ENCODE measurements at regions not wholly inside any gene's neighbourhood (a gene's known extent, or its start where the extent isn't known, plus 50 kb on each side); places are given as distances from the start of the nearest gene placed in this dataset.
"Not testable (repeated sequence)": the region's sequence is repeated elsewhere in the genome, so short reads cannot be mapped to it uniquely, and the experiment has no call there.

DNA sequence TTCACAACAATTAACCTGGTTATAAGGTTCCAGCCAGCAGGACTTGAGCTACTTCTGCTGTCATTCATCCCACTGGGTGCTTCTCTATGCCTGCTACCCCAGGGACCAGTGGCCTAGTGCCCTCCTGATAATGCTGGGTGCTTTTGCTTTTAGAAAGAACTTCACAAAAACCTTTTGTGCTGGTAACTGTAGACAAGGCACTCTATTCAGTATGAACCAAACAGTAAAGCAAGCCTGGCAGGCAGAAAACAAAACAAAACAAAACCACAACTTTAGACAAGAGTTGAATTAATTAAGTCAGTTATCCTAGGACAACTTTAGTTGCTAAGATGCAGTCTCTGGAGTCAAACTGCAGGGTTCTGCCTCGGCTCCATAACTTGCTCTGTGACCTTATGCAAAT lies 61.9 kb upstream of the ADGRL2 start:
- DNase-seq = no peak
- Mint-ChIP-seq H3K27me3 (ENCODE audit: low read depth) (no peaks in the 10 kb centered on the region), H3K9me3 (peaks cover 3% of the 10 kb centered on the region), H3K27ac (no peak overlapping the region), H3K4me1 (ENCODE audit: low read depth) (no peaks in the 10 kb centered on the region), H3K36me3 (ENCODE audit: low read depth) (no peaks in the 10 kb centered on the region), H3K4me3 (no peak overlapping the region)
- intact Hi-C loops (cut with micrococcal nuclease) = no loop called here
- CTCF ChIA-PET = no interaction called here

DNA sequence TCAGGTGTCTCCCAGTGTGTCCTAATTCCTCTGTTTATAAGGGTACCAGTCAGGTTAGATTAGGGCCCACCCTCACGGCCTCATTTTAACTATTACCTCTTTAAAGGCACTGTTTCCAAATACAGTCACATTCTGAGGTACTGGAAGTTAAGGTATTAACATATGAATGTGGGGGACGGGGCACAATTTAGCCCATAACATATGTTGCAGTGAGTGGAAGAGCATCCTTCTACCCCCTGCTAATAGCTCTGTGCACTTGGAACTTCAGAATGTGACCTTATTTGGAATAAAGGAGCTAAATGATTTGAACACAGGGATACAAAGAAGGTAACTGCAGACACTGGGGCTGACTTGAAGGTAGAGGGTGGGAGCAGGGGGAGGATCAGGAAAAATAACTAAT lies 67.3 kb upstream of the ADGRL2 start:
- no peak for DNase-seq
- CTCF ChIA-PET = interaction anchor here (0.7 kb wide), 1 partner anchor 800 kb away, joined by 3 read pairs; no protein-coding TSS in a partner anchor
- no peak overlapping the region for H3K27ac Mint-ChIP-seq
- H3K4me3 Mint-ChIP-seq = no peak overlapping the region
- no peaks in the 10 kb centered on the region for H3K4me1 Mint-ChIP-seq (ENCODE audit: low read depth)
- H3K27me3 Mint-ChIP-seq (ENCODE audit: low read depth) = no peaks in the 10 kb centered on the region
- peaks cover 3% of the 10 kb centered on the region for H3K9me3 Mint-ChIP-seq
- intact Hi-C loops (cut with micrococcal nuclease) = no loop called here
- H3K36me3 Mint-ChIP-seq (ENCODE audit: low read depth) = no peaks in the 10 kb centered on the region

DNA sequence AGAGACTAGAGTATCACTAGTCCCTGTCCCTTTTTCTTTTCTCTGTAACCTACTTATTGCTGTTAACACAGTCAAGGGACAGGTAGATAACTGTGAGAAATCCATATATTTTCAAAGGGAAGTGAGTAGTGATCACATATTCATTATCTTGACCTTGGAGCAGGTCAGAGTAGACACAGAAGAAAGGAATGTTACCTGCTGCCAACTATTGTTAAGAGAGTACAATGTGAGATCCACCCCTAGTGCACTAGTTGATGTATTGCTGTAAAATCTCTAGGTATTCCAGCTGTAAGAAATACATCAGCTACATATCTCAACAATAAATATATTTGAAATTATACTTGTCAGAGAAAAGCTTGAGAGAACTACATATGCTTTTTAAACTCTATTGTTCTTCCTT lies 68.7 kb upstream of the ADGRL2 start:
- intact Hi-C loops (cut with micrococcal nuclease) = no loop called here
- H3K9me3 Mint-ChIP-seq = no peaks in the 10 kb centered on the region
- H3K27me3 Mint-ChIP-seq (ENCODE audit: low read depth) = no peaks in the 10 kb centered on the region
- H3K4me1 Mint-ChIP-seq (ENCODE audit: low read depth) = no peaks in the 10 kb centered on the region
- H3K4me3 Mint-ChIP-seq = no peak overlapping the region
- no peaks in the 10 kb centered on the region for H3K36me3 Mint-ChIP-seq (ENCODE audit: low read depth)
- H3K27ac Mint-ChIP-seq = no peak overlapping the region
- no peak for DNase-seq
- CTCF ChIA-PET = interaction anchor here (1.0 kb wide), 1 partner anchor 835 kb away, joined by 3 read pairs; no protein-coding TSS in a partner anchor

DNA sequence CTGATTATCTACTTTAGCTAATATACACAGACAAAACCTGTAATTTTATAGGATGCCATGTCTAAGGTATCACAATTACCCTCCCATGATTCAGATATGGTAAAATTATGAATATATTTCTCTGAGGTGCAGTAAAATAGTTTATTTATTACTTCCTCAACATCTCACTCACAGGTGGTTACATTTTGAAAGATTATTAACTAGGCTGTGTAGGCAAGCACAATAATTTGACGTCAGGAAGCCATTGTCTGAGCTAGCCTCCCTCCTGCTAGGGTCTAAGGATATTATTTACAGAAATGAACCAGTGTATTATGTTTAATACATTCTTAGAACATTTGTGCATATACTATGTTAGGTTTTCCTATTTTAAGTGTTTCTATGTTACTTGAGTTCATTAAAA lies 69.9 kb upstream of the ADGRL2 start:
- Mint-ChIP-seq H3K36me3 (ENCODE audit: low read depth) (no peaks in the 10 kb centered on the region), H3K4me3 (no peak overlapping the region), H3K9me3 (no peaks in the 10 kb centered on the region), H3K27ac (no peak overlapping the region), H3K4me1 (ENCODE audit: low read depth) (no peaks in the 10 kb centered on the region), H3K27me3 (ENCODE audit: low read depth) (no peaks in the 10 kb centered on the region)
- DNase-seq = no peak
- intact Hi-C loops (cut with micrococcal nuclease) = no loop called here
- CTCF ChIA-PET = no interaction called here

DNA sequence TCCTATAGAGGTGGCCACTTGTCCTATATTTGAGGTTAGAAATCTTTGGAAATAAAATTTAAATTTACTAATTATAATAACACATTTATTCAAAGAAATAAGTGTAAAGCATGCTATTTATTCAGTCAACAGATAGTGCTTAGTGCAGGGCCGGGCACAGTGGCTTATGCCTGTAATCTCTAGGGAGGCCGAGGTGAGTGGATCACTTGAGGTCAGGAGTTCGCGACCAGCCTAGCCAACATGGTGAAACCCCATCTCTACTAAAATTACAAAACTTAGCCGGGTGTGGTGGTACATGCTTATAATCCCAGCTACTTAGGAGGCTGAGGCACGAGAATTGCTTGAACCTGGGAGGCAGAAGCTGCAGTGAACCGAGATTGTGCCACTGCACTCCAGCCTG lies 70.4 kb upstream of the ADGRL2 start:
- intact Hi-C loops (cut with micrococcal nuclease); H3K27me3 Mint-ChIP-seq (ENCODE audit: low read depth); H3K27ac Mint-ChIP-seq; CTCF ChIA-PET; H3K4me3 Mint-ChIP-seq; DNase-seq; H3K4me1 Mint-ChIP-seq (ENCODE audit: low read depth); H3K36me3 Mint-ChIP-seq (ENCODE audit: low read depth); H3K9me3 Mint-ChIP-seq: not testable (repeated sequence)

DNA sequence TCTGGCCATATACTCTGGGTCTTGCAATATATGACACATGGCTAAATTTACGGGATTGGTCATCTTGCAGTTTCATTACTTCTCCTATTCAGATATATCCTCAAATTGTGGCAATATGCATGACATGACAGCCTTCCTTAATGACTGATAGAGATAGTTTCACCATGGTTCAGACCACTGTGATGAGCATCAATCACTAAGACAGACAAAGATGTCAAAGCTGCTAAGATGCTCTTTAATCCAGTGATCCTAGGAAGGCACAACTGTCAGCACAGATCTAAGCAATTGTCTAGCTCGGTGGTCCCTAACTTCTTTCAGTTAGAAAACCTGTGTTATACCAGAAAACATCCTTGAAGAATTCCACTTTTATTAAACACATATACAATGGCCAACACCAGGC lies 70.9 kb upstream of the ADGRL2 start:
- H3K27ac Mint-ChIP-seq = no peak overlapping the region
- no peaks in the 10 kb centered on the region for H3K4me1 Mint-ChIP-seq (ENCODE audit: low read depth)
- intact Hi-C loops (cut with micrococcal nuclease) = no loop called here
- H3K4me3 Mint-ChIP-seq = no peak overlapping the region
- no peaks in the 10 kb centered on the region for H3K9me3 Mint-ChIP-seq
- CTCF ChIA-PET = no interaction called here
- H3K36me3 Mint-ChIP-seq (ENCODE audit: low read depth) = no peaks in the 10 kb centered on the region
- H3K27me3 Mint-ChIP-seq (ENCODE audit: low read depth) = no peaks in the 10 kb centered on the region
- no peak for DNase-seq

DNA sequence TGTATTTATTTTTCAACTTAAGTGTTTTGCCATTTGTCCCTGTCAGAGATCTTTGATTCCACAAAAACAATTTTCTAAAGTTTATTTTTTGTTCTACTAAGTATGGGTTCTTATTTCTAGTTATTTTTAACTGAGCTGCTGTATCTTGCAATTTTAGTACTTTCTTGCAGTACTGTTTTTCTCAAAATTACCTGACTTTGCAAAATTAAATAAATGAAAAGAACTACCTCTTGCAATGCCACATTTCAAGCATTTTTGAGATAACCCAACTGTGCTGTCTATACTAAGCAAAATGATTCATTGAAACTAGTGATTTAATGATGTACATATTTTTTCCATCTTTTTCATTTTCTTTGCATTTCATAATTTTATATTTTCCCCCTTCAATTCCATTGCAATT lies 71.5 kb upstream of the ADGRL2 start:
- H3K4me1 Mint-ChIP-seq (ENCODE audit: low read depth) = no peaks in the 10 kb centered on the region
- no peaks in the 10 kb centered on the region for H3K36me3 Mint-ChIP-seq (ENCODE audit: low read depth)
- no peak for DNase-seq
- no peak overlapping the region for H3K27ac Mint-ChIP-seq
- H3K9me3 Mint-ChIP-seq = no peaks in the 10 kb centered on the region
- intact Hi-C loops (cut with micrococcal nuclease) = no loop called here
- H3K4me3 Mint-ChIP-seq = no peak overlapping the region
- CTCF ChIA-PET = no interaction called here
- H3K27me3 Mint-ChIP-seq (ENCODE audit: low read depth) = no peaks in the 10 kb centered on the region

DNA sequence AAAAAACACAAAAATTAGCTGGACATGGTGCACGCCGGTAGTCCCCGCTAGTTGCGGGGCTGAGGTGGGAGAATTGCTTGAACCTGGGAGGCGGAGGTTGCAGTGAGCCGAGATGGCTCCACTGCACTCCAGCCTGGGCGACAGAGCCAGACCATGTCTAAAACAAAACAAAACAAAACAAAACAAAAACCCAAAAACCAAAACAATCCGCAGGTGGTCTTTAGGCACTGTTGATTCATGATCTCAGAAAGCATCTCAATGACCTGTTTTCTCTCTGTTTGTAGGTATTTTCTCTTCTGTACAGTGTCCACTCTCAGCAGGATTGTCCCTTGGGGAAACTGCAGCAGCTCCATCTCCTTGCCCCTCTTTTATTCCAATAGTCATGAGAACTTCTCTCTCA lies 74.9 kb upstream of the ADGRL2 start:
- CTCF ChIA-PET = no interaction called here
- no peak for DNase-seq
- no peaks in the 10 kb centered on the region for H3K36me3 Mint-ChIP-seq (ENCODE audit: low read depth)
- H3K27ac Mint-ChIP-seq = no peak overlapping the region
- no peak overlapping the region for H3K4me3 Mint-ChIP-seq
- no peaks in the 10 kb centered on the region for H3K4me1 Mint-ChIP-seq (ENCODE audit: low read depth)
- no peaks in the 10 kb centered on the region for H3K27me3 Mint-ChIP-seq (ENCODE audit: low read depth)
- intact Hi-C loops (cut with micrococcal nuclease) = no loop called here
- H3K9me3 Mint-ChIP-seq = no peaks in the 10 kb centered on the region

DNA sequence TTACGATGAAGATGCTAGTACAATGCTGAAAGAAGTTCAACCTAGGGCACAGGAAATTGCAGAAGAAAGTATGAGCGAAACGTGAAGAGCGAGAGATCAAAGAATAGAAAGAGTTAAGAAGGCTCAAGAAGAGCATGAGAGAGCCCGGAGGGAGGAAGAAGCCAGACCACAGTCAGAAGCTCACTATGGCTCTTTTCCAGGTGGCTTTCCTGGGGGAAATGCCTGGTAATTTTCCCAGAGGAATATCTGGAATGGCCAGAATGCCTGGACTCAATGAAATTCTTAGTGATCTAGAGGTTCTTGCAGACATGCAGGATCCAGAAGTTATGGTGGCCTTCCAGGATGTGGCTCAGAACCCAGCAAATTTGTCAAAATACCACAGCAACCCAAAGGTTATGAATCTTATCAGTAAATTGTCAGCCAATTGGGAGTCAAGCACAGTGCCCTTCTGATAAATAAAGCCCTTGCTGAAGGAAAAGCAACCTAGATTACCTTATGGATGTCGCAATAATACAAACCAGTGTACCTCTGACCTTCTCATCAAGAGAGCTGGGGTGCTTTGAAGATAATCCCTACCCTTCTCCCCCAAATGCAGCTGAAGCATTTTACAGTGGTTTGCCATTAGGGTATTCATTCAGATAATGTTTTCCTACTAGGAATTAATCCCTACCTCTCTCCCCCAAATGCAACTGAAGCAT lies 78.0 kb upstream of the ADGRL2 start:
- H3K4me3 Mint-ChIP-seq; H3K27ac Mint-ChIP-seq; intact Hi-C loops (cut with micrococcal nuclease); H3K4me1 Mint-ChIP-seq (ENCODE audit: low read depth); H3K36me3 Mint-ChIP-seq (ENCODE audit: low read depth); H3K27me3 Mint-ChIP-seq (ENCODE audit: low read depth); DNase-seq; H3K9me3 Mint-ChIP-seq; CTCF ChIA-PET: not testable (repeated sequence)

DNA sequence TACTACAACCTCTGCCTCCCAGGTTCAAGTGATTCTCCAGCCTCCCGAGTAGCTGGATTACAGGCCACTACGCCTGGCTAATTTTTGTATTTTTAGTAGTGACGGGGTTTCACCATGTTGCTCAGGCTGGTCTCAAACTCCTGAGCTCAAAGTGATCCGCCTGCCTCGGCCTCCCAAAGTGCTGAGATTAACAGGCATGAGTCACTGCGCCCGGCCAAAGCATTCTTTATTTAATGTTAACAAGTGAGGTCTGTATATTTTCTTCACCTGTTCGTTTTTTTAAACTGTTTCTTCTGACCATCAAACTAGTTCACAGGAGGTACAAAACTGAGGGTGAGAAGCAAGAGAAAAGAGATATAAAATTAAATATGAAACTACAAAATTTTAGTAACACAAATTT lies 80.5 kb upstream of the ADGRL2 start:
- H3K9me3 Mint-ChIP-seq; H3K27me3 Mint-ChIP-seq (ENCODE audit: low read depth); intact Hi-C loops (cut with micrococcal nuclease); DNase-seq; H3K4me1 Mint-ChIP-seq (ENCODE audit: low read depth); CTCF ChIA-PET; H3K36me3 Mint-ChIP-seq (ENCODE audit: low read depth); H3K4me3 Mint-ChIP-seq; H3K27ac Mint-ChIP-seq: not testable (repeated sequence)

DNA sequence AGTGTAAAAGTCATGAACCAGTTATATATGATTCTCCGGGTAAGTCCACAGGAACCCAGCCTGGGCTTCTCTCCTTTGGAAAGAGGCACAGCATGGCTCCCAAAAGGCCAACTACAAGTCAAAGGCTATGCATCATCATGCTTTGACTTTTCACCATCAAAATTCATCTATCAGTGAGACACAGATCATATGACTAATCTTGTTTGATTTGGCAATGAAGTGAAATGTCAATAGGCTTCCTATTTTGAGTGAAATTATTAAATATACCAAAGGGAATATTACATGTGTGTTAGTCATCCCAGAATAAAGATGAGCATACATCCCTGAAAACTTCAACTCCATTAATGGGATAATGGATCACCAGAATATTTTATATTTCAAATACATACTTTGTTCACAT lies 83.5 kb upstream of the ADGRL2 start:
- CTCF ChIA-PET = no interaction called here
- H3K4me3 Mint-ChIP-seq = no peak overlapping the region
- H3K4me1 Mint-ChIP-seq (ENCODE audit: low read depth) = no peaks in the 10 kb centered on the region
- H3K27me3 Mint-ChIP-seq (ENCODE audit: low read depth) = no peaks in the 10 kb centered on the region
- H3K9me3 Mint-ChIP-seq = no peaks in the 10 kb centered on the region
- no peaks in the 10 kb centered on the region for H3K36me3 Mint-ChIP-seq (ENCODE audit: low read depth)
- intact Hi-C loops (cut with micrococcal nuclease) = no loop called here
- no peak overlapping the region for H3K27ac Mint-ChIP-seq
- no peak for DNase-seq

DNA sequence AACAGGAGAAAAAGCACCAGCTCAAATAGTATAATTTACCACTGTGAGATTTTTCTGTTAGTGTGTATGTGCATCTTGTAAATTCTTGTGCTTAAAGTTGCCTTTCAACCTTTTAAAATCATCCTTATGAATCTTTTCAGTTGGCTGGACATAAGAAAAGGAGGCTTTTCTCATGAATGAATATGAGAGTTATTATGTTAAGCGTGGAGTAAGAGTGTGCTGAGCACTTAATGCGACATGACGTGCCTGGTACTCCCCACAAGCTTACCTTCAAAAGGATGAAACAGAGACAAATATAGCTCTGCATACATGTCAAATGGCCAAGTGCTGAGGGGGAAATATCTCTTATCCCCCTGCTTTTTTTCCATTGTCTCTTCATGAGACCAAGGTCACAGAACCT lies 85.3 kb upstream of the ADGRL2 start:
- no peak overlapping the region for H3K4me3 Mint-ChIP-seq
- H3K27ac Mint-ChIP-seq = no peak overlapping the region
- H3K36me3 Mint-ChIP-seq (ENCODE audit: low read depth) = no peaks in the 10 kb centered on the region
- H3K4me1 Mint-ChIP-seq (ENCODE audit: low read depth) = no peaks in the 10 kb centered on the region
- DNase-seq = no peak
- H3K9me3 Mint-ChIP-seq = no peaks in the 10 kb centered on the region
- CTCF ChIA-PET = no interaction called here
- intact Hi-C loops (cut with micrococcal nuclease) = no loop called here
- no peaks in the 10 kb centered on the region for H3K27me3 Mint-ChIP-seq (ENCODE audit: low read depth)

DNA sequence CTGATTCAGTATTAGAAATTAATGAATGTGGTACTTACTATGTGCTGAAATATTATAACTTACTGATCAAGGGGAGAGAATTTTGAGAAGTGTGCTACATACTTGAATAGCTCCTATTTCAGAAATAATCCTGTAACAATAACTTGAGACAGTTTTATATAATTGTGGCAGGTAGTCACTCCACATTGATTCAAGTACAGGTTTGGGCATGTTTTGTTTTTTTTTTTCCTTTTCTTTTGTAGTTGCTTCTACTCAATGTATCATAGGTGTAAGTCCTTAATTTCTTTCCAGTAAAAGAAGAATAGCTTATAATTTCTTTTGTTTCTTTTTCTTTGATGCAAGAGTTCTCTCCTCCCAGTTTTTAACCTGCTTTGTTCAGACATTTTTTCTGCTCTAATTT lies 86.1 kb upstream of the ADGRL2 start:
- CTCF ChIA-PET = no interaction called here
- no peaks in the 10 kb centered on the region for H3K36me3 Mint-ChIP-seq (ENCODE audit: low read depth)
- no peaks in the 10 kb centered on the region for H3K4me1 Mint-ChIP-seq (ENCODE audit: low read depth)

DNA sequence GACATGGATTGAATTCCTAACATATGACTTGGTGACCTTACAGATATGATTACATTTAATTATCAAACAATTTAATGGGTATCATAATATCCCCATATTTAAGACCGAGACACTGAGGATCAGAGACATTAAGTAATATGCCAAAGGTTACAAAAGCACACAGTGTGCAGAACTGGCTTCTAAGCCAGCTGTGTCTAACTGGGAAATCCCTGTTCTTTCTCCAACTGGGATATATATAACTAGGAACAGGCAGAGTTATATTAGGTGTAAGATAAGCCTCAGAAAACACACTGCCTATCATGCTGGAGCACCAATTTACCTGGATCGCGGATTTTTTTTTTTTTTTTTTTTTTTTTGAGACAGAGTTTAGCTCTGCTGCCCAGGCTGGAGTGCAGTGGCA lies 88.3 kb upstream of the ADGRL2 start:
- Mint-ChIP-seq H3K27me3 (ENCODE audit: low read depth) (no peaks in the 10 kb centered on the region), H3K4me1 (ENCODE audit: low read depth) (no peaks in the 10 kb centered on the region), H3K36me3 (ENCODE audit: low read depth) (no peaks in the 10 kb centered on the region), H3K4me3 (no peak overlapping the region), H3K27ac (no peak overlapping the region), H3K9me3 (no peaks in the 10 kb centered on the region)
- intact Hi-C loops (cut with micrococcal nuclease) = no loop called here
- CTCF ChIA-PET = no interaction called here
- no peak for DNase-seq

More for the DNA sequence above, 86.1 kb upstream of the ADGRL2 start:
- no peaks in the 10 kb centered on the region for H3K9me3 Mint-ChIP-seq
- intact Hi-C loops (cut with micrococcal nuclease) = no loop called here
- no peak for DNase-seq
- no peaks in the 10 kb centered on the region for H3K27me3 Mint-ChIP-seq (ENCODE audit: low read depth)
- H3K27ac Mint-ChIP-seq = no peak overlapping the region
- H3K4me3 Mint-ChIP-seq = no peak overlapping the region
